HL-60 (cell line): ENCODE measurements at regions not wholly inside any gene's neighbourhood (a gene's known extent, or its start where the extent isn't known, plus 50 kb on each side); places are given as distances from the start of the nearest gene placed in this dataset.

Source experiments
- DNase-seq, 2 experiments: peaks; one replicate each; pipeline ENCODE4 v3.0.0-alpha.2; 2010 to 2020; ENCODE audit warnings: low read depth in 1 of 2, low spot score in 1 of 2
- H3K27ac ChIP-seq: fragments of 250-450 bp; sonication (Bioruptor Pico); replicated peaks from 2 replicates; pipeline ENCODE4 v1.5.1; 2020; ENCODE audit warnings: mild to moderate bottlenecking, moderate library complexity
- H3K27me3 ChIP-seq: fragments of 250-450 bp; sonication (Bioruptor Pico); 2 replicates; pipeline ENCODE4 v1.5.1; 2021; ENCODE audit warnings: mild to moderate bottlenecking, moderate library complexity; ENCODE audit not compliant: insufficient read depth, poor library complexity, severe bottlenecking
- H3K4me3 ChIP-seq: replicated peaks from 2 replicates; pipeline ENCODE4 v1.5.1; 2011; ENCODE audit warnings: mild to moderate bottlenecking, control low read depth, low read length; ENCODE audit not compliant: insufficient read depth
- GABPA ChIP-seq: IDR thresholded peaks from 2 replicates; pipeline ENCODE4 v1.6.1; 2012; ENCODE audit warnings: low read depth
- POLR2AphosphoS5 ChIP-seq: IDR thresholded peaks from 2 replicates; pipeline ENCODE4 v1.6.1; 2012; ENCODE audit warnings: low read depth
- REST ChIP-seq: IDR thresholded peaks from 2 replicates; pipeline ENCODE4 v1.6.1; 2012; ENCODE audit warnings: low read depth; ENCODE audit not compliant: insufficient replicate concordance
- SPI1 ChIP-seq: IDR thresholded peaks from 2 replicates; pipeline ENCODE4 v1.6.1; 2012; ENCODE audit warnings: low read depth, mild to moderate bottlenecking, borderline replicate concordance
- TF ChIP-seq, protein P1 (sequence below): IDR thresholded peaks from one replicate; pipeline ENCODE4 v1.5.1; 2011; ENCODE audit warnings: low read length, control low read depth, inconsistent platforms; ENCODE audit not compliant: insufficient read depth

- no peak for DNase-seq
- H3K27ac ChIP-seq: no peak overlapping the region
- no peaks in the 10 kb centered on the region for H3K27me3 ChIP-seq
- TF ChIP-seq POLR2AphosphoS5 (no peak), SPI1 (no peak), GABPA (no peak), REST (no peak)
- TF ChIP-seq, protein P1, sequence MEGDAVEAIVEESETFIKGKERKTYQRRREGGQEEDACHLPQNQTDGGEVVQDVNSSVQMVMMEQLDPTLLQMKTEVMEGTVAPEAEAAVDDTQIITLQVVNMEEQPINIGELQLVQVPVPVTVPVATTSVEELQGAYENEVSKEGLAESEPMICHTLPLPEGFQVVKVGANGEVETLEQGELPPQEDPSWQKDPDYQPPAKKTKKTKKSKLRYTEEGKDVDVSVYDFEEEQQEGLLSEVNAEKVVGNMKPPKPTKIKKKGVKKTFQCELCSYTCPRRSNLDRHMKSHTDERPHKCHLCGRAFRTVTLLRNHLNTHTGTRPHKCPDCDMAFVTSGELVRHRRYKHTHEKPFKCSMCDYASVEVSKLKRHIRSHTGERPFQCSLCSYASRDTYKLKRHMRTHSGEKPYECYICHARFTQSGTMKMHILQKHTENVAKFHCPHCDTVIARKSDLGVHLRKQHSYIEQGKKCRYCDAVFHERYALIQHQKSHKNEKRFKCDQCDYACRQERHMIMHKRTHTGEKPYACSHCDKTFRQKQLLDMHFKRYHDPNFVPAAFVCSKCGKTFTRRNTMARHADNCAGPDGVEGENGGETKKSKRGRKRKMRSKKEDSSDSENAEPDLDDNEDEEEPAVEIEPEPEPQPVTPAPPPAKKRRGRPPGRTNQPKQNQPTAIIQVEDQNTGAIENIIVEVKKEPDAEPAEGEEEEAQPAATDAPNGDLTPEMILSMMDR: no peak
- H3K4me3 ChIP-seq: no peak overlapping the region
Measured at GRCh38 chr9:23290973-23291372, 535.1 kb downstream of the ELAVL2 start.

- Histone ChIP-seq H3K27ac (no peak overlapping the region), H3K27me3 (no peaks in the 10 kb centered on the region), H3K4me3 (no peak overlapping the region)
- TF ChIP-seq REST (no peak), GABPA (no peak), SPI1 (no peak), POLR2AphosphoS5 (no peak)
- TF ChIP-seq, protein P1: no peak
- DNase-seq: no peak
Measured at GRCh38 chr9:23302281-23302680, 523.8 kb downstream of the ELAVL2 start.

DNA sequence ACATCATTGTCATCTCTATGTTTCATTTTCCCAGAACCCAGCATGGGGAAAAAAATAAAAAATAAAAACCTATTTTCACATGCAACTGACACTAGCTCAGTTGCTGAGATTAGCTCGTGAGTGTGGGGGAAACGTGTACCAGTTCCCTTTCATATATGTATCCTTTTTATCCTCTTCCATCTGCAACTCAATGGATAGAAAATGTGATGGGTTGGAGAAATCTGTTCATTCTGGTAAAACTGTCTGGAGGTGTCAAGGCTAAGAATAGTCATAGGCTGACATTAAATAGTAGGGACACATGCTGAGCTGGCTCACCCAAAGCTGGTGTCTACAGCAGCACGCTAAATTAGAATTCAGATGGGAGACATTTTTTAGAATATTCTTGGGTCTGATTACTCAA, 519.3 kb downstream of the ELAVL2 start:
- H3K4me3 ChIP-seq: no peak overlapping the region
- no peak for DNase-seq
- H3K27me3 ChIP-seq: no peaks in the 10 kb centered on the region
- H3K27ac ChIP-seq: no peak overlapping the region
- TF ChIP-seq, protein P1: no peak
- TF ChIP-seq POLR2AphosphoS5: no peak

- DNase-seq: no peak
- TF ChIP-seq, protein P1: no peak
- TF ChIP-seq SPI1: no peak
Measured at GRCh38 chr9:23307731-23308513, 518.1 kb downstream of the ELAVL2 start.

More at GRCh38 chr9:23307731-23308513, 518.1 kb downstream of the ELAVL2 start:
- no peaks in the 10 kb centered on the region for H3K27me3 ChIP-seq
- no peak overlapping the region for H3K27ac ChIP-seq
- no peak overlapping the region for H3K4me3 ChIP-seq
